ENCODE measurements at regions not wholly inside any gene's neighbourhood (a gene's known extent, or its start where the extent isn't known, plus 50 kb on each side); places are given as distances from the start of the nearest gene placed in this dataset.

DNA sequence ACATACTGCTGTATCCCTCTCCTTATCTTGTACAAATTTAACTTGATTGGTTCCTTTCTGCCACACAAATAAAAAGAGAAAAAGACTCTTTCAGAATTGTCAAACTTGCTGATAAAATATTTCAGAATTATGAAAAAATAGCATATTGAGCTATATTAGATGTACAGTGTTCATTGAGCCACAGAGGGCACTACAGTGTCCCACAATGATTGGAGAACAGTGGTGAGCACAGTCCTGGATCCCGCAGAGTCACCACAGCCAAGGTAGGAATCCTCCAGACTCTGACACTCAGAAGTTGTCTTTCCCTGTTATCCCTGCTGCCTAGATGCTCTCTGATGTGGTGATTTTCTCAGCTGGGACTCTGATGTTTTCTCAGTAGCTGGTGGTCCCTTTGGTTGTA lies 1281.3 kb upstream of the ZEB2 start:
- no peaks in the 10 kb centered on the region for H3K36me3 ChIP-seq
- H3K4me3 ChIP-seq: no peak overlapping the region
- H3K9me3 ChIP-seq: no peaks in the 10 kb centered on the region
- H3K27ac ChIP-seq: no peak overlapping the region
- no peak for DNase-seq
- TF ChIP-seq, protein P1, sequence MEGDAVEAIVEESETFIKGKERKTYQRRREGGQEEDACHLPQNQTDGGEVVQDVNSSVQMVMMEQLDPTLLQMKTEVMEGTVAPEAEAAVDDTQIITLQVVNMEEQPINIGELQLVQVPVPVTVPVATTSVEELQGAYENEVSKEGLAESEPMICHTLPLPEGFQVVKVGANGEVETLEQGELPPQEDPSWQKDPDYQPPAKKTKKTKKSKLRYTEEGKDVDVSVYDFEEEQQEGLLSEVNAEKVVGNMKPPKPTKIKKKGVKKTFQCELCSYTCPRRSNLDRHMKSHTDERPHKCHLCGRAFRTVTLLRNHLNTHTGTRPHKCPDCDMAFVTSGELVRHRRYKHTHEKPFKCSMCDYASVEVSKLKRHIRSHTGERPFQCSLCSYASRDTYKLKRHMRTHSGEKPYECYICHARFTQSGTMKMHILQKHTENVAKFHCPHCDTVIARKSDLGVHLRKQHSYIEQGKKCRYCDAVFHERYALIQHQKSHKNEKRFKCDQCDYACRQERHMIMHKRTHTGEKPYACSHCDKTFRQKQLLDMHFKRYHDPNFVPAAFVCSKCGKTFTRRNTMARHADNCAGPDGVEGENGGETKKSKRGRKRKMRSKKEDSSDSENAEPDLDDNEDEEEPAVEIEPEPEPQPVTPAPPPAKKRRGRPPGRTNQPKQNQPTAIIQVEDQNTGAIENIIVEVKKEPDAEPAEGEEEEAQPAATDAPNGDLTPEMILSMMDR (IDR thresholded peaks at IDR 0.05): no peak
- no peak for ATAC-seq
- intact Hi-C loops (cut with DNase I): no loop called here
- H3K4me1 ChIP-seq: no peaks in the 10 kb centered on the region
- H3K27me3 ChIP-seq: no peaks in the 10 kb centered on the region

GRCh38 chr2:145800151-145801091 lies 1280.5 kb upstream of the ZEB2 start:
- DNase-seq: no peak
- intact Hi-C loops (cut with DNase I): no loop called here
- no peaks in the 10 kb centered on the region for H3K9me3 ChIP-seq

DNA sequence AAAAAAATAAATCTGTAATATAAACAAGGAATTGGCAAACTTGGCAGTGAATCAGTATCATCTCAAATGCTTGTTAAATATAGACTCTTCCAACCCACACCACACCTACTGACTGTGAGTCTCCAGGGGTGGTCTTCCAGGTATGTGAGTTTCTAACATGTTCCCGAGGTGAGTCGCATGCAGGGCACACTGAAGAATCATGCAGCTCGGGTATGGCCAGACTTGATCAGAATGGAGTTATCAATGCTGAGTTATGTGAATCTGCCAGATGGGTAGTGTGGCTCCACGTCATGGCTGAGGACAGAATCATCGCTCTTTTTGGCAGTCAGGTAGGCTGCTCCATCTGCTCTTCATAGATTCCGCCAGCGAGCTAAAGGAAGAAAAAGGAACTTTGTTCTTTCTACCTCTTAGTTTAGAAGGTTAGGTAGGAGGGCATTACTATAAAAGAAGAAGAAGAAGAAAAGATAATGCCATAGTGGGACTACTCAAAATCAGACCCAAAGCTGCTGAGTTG lies 1279.7 kb upstream of the ZEB2 start:
- Histone ChIP-seq H3K27ac (no peak overlapping the region), H3K4me1 (no peaks in the 10 kb centered on the region), H3K27me3 (no peaks in the 10 kb centered on the region), H3K4me3 (no peak overlapping the region), H3K36me3 (no peaks in the 10 kb centered on the region), H3K9me3 (no peaks in the 10 kb centered on the region)
- TF ChIP-seq, protein P1 (IDR thresholded peaks at IDR 0.05): no peak
- no peak for ATAC-seq
- no peak for DNase-seq
- intact Hi-C loops (cut with DNase I): no loop called here

More at GRCh38 chr2:145800151-145801091, 1280.5 kb upstream of the ZEB2 start:
- Histone ChIP-seq H3K4me3 (no peak overlapping the region), H3K27me3 (no peaks in the 10 kb centered on the region), H3K27ac (no peak overlapping the region), H3K36me3 (no peaks in the 10 kb centered on the region), H3K4me1 (no peaks in the 10 kb centered on the region)
- TF ChIP-seq, protein P1 (IDR thresholded peaks at IDR 0.05): no peak
- ATAC-seq: peak; percentile 63

DNA sequence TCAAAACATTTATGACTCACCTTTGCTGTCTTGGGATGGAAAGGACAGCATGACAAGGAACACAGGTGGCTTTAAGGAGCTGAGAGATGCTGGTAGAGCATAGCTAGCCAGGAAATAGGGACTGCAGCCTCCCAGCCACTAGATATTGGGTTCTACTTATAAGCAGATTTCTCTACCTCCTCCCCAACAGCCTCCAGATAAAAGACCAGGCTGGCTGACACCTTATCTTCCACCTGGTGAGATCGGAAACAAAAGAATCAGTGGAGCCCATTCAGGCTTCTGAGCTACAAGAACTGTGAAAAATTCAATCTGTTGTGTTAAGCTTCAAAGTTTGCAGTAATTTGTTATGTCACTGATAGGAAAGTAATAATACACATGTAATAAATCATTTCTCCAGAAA lies 1278.5 kb upstream of the ZEB2 start:
- intact Hi-C loops (cut with DNase I): no loop called here
- Histone ChIP-seq H3K4me3 (no peak overlapping the region), H3K27me3 (no peaks in the 10 kb centered on the region), H3K27ac (no peak overlapping the region), H3K4me1 (no peaks in the 10 kb centered on the region), H3K9me3 (no peaks in the 10 kb centered on the region), H3K36me3 (no peaks in the 10 kb centered on the region)
- TF ChIP-seq, protein P1 (IDR thresholded peaks at IDR 0.05): no peak
- DNase-seq (no peak), ATAC-seq (no peak)

GRCh38 chr2:145797692-145798091 lies 1277.8 kb upstream of the ZEB2 start:
- Histone ChIP-seq H3K9me3 (no peaks in the 10 kb centered on the region), H3K4me1 (no peaks in the 10 kb centered on the region), H3K4me3 (no peak overlapping the region), H3K27ac (no peak overlapping the region), H3K27me3 (no peaks in the 10 kb centered on the region), H3K36me3 (no peaks in the 10 kb centered on the region)
- no peak for DNase-seq
- intact Hi-C loops (cut with DNase I): no loop called here
- ATAC-seq: no peak
- TF ChIP-seq, protein P1 (IDR thresholded peaks at IDR 0.05): no peak
